Left ventricle myocardium inferior (tissue), 1 donor: ENCODE measurements at regions not wholly inside any gene's neighbourhood (a gene's known extent, or its start where the extent isn't known, plus 50 kb on each side); places are given as distances from the start of the nearest gene placed in this dataset.

ENCODE experiments used
- DNase-seq: peaks from one replicate; pipeline ENCODE4 v3.0.0-alpha.2; 2020
- H3K27ac ChIP-seq: fragments of 200-600 bp; replicated peaks from 2 replicates; pipeline ENCODE4 v1.8.0; 2021
- H3K27me3 ChIP-seq: fragments of 200-600 bp; 2 replicates; pipeline ENCODE4 v1.8.0; 2021; ENCODE audit warnings: low read depth
- H3K36me3 ChIP-seq: fragments of 200-600 bp; 2 replicates; pipeline ENCODE4 v1.8.0; 2021
- H3K4me1 ChIP-seq: fragments of 200-600 bp; 2 replicates; pipeline ENCODE4 v1.8.0; 2021
- H3K4me3 ChIP-seq: fragments of 200-600 bp; 2 replicates; pipeline ENCODE4 v1.8.0; 2021; ENCODE audit warnings: mild to moderate bottlenecking, moderate library complexity
- H3K9me3 ChIP-seq: fragments of 200-600 bp; replicated peaks from 2 replicates; pipeline ENCODE4 v1.8.0; 2021
- intact Hi-C: fragments of 100-400 bp; cut with micrococcal nuclease; formaldehyde crosslinking; loops from one replicate; pipeline ENCODE4 v1.11.0; 2022
- TF ChIP-seq, protein P1 (sequence below): fragments of 200-600 bp; IDR thresholded peaks from 2 replicates; pipeline ENCODE4 v1.8.0; 2021; ENCODE audit warnings: antibody characterized with exemption, mild to moderate bottlenecking, borderline replicate concordance
- donor health status: DM: no; HTN: yes; CAD: no; lungs with severe emphysema.

DNA sequence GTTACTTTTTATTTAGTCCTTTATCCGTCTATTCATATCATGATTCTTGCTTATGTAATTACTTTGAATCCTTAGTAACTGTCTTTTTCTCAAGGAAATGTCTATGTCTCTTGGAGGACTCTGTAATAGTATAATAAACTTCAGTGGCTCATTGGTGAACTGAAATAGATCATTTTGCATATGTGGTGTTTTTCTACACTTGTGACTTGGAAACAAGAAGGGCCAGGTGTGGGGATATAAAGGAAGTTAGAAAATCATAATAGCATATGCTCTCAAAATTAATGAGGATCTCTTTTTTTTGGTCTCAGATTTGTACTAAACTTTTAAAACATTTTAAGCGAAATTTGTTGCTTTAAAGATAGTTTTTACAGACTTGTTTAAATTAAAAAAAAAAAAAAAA lies 453.0 kb upstream of the CDH20 start:
- H3K36me3 ChIP-seq = no peaks in the 10 kb centered on the region
- H3K9me3 ChIP-seq = no peaks in the 10 kb centered on the region
- TF ChIP-seq, protein P1, sequence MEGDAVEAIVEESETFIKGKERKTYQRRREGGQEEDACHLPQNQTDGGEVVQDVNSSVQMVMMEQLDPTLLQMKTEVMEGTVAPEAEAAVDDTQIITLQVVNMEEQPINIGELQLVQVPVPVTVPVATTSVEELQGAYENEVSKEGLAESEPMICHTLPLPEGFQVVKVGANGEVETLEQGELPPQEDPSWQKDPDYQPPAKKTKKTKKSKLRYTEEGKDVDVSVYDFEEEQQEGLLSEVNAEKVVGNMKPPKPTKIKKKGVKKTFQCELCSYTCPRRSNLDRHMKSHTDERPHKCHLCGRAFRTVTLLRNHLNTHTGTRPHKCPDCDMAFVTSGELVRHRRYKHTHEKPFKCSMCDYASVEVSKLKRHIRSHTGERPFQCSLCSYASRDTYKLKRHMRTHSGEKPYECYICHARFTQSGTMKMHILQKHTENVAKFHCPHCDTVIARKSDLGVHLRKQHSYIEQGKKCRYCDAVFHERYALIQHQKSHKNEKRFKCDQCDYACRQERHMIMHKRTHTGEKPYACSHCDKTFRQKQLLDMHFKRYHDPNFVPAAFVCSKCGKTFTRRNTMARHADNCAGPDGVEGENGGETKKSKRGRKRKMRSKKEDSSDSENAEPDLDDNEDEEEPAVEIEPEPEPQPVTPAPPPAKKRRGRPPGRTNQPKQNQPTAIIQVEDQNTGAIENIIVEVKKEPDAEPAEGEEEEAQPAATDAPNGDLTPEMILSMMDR = no peak
- no peak overlapping the region for H3K4me3 ChIP-seq
- H3K4me1 ChIP-seq = no peaks in the 10 kb centered on the region
- H3K27me3 ChIP-seq = no peaks in the 10 kb centered on the region
- intact Hi-C loops = loop anchor here (10.0 kb wide), 1 partner anchor 55 kb away; no protein-coding TSS in a partner anchor
- no peak for DNase-seq
- no peak overlapping the region for H3K27ac ChIP-seq

DNA sequence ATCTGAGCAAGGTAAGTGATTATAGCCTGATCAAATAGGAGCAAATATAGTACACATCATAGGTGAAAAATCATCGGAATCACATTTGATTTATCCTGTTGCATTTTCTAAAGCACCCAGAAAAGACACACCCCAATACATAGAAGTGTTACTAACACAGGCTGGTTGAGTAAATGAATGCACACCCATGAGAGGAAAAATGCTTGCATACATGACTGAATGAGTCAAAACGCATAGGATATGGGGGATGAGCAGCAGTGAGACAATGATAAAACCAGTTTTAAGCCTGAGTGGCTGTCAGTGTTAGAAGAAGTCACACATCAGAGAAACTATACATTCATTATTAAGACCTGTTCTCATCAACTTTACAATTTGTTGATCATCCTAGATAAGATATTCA lies 449.6 kb upstream of the CDH20 start:
- Histone ChIP-seq H3K9me3 (no peaks in the 10 kb centered on the region), H3K4me3 (no peak overlapping the region), H3K4me1 (no peaks in the 10 kb centered on the region), H3K27ac (no peak overlapping the region), H3K36me3 (no peaks in the 10 kb centered on the region), H3K27me3 (no peaks in the 10 kb centered on the region)
- intact Hi-C loops = loop anchor here (10.0 kb wide), 1 partner anchor 59 kb away; no protein-coding TSS in a partner anchor
- DNase-seq = no peak
- TF ChIP-seq, protein P1 = no peak

DNA sequence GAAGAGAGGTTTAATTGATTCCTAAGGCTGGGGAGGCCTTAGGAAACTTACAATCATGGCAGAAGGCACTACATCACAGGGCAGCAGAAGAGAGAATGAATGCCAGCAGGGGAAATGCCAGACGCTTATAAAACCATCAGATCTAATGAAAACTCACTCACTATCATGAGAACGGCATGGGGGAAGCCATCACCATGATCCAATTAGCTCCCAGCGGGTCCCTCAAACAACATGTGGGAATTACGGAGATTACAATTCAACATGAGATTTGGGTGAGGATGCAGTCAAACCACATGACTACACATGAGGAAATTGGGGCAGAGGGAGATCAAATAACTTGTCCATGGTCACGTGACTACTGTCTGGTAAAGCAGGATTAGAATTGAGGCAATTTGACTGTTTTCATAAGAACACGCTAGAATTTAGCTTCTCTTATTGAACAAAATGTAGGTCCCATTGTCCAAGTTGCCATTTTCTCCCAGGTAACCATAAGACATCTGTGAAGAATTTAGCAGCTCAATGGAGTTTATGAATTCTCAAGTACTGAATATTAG lies 445.1 kb upstream of the CDH20 start:
- Histone ChIP-seq H3K27me3 (no peaks in the 10 kb centered on the region), H3K9me3 (no peaks in the 10 kb centered on the region), H3K36me3 (no peaks in the 10 kb centered on the region), H3K27ac (no peak overlapping the region), H3K4me1 (no peaks in the 10 kb centered on the region), H3K4me3 (no peak overlapping the region)
- no peak for DNase-seq
- TF ChIP-seq, protein P1 = no peak
- intact Hi-C loops = loop anchor here (10.0 kb wide), 1 partner anchor 63 kb away; no protein-coding TSS in a partner anchor

DNA sequence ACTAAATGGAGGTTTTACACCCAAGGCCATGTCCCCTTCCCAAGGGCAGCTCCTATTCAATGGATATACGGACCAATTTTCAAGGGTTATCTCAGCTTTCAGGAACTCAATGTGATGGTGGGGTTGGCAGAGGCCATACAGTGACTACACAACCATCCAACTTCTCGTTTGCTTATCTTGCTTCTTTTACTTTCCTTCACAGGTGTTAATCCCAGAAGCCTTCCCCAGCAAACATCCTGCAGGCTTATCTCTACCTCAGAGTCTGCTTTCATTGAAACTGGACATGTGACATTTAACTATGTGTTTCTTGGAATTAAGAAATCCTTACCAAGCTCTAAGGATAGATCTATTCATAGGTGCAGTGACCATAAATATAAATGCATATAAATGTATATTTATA lies 443.8 kb upstream of the CDH20 start:
- H3K9me3 ChIP-seq = no peaks in the 10 kb centered on the region
- no peak overlapping the region for H3K4me3 ChIP-seq
- intact Hi-C loops = loop anchor here (10.0 kb wide), 1 partner anchor 65 kb away; no protein-coding TSS in a partner anchor
- no peak for DNase-seq
- H3K4me1 ChIP-seq = no peaks in the 10 kb centered on the region
- H3K36me3 ChIP-seq = no peaks in the 10 kb centered on the region
- no peak overlapping the region for H3K27ac ChIP-seq
- H3K27me3 ChIP-seq = no peaks in the 10 kb centered on the region
- TF ChIP-seq, protein P1 = no peak

DNA sequence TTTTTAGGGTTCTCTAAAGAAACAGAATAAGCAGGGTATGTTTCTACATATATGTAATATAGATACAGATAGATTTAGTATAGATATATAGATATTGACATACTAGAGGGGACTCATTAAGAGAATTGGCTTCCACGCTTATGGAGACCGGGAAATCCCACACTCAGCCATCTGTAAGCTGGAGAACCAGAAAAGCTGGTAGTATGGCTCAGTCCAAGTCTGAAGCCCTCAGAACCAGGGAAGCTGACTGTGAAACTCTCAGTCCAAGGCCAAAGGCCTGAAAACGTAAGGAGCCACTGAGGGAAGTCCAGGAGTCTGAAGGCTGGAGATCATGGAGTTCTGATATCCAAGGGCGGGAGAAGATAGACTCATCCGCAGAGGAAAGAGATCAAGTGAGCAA lies 441.3 kb upstream of the CDH20 start:
- Histone ChIP-seq H3K4me3 (no peak overlapping the region), H3K36me3 (no peaks in the 10 kb centered on the region), H3K4me1 (no peaks in the 10 kb centered on the region), H3K27me3 (no peaks in the 10 kb centered on the region), H3K9me3 (no peaks in the 10 kb centered on the region), H3K27ac (no peak overlapping the region)
- intact Hi-C loops = no loop called here
- DNase-seq = no peak
- TF ChIP-seq, protein P1 = no peak
